H1 (cell line): ENCODE measurements at regions not wholly inside any gene's neighbourhood (a gene's known extent, or its start where the extent isn't known, plus 50 kb on each side); places are given as distances from the start of the nearest gene placed in this dataset.

Experiments used
- CTCF ChIA-PET: fragments of 300-600 bp; sonication (Branson Sonifier 250); formaldehyde crosslinking; loops from one replicate; lab custom pipeline; 2021; ENCODE audit not compliant: partially characterized antibody; lab: Charles Lee
- POLR2A ChIA-PET: fragments of 300-600 bp; sonication (Branson Sonifier 250); formaldehyde crosslinking; loops from one replicate; lab custom pipeline; 2021; ENCODE audit warnings: inconsistent platforms; ENCODE audit not compliant: partially characterized antibody; lab: Charles Lee
- DNase-seq, 2 experiments: peaks; one replicate each; pipeline versions ENCODE4 v3.0.0 to v3.0.0-alpha.2; 2010 to 2022; ENCODE audit warnings: low spot score in 2 of 2, low read depth in 1 of 2, mixed read lengths in 1 of 2
- FAIRE-seq: peaks from 2 replicates; lab custom pipeline; 2011; peaks lifted over from hg19 to GRCh38; lab: Jason Lieb, UNC
- H2AFZ ChIP-seq: 2 replicates; pipeline ENCODE4 v1.8.1; 2012; ENCODE audit warnings: low read length, inconsistent platforms
- H2AK5ac ChIP-seq: 2 replicates; pipeline ENCODE4 v1.6.1; 2013; ENCODE audit warnings: low read depth, low read length
- H2BK120ac ChIP-seq: replicated peaks from 2 replicates; pipeline ENCODE3; 2013; ENCODE audit warnings: low read depth, low read length, inconsistent platforms
- H2BK12ac ChIP-seq: 2 replicates; pipeline ENCODE4 v1.6.1; 2013; ENCODE audit warnings: low read depth, low read length
- H2BK15ac ChIP-seq: 2 replicates; pipeline ENCODE4 v1.6.1; 2013; ENCODE audit warnings: low read length
- H2BK20ac ChIP-seq: 2 replicates; pipeline ENCODE4 v1.6.1; 2013; ENCODE audit warnings: low read length
- H2BK5ac ChIP-seq: 2 replicates; pipeline ENCODE4 v1.6.1; 2013; ENCODE audit warnings: low read depth, low read length
- H3K14ac ChIP-seq: 2 replicates; pipeline ENCODE4 v1.6.1; 2013; ENCODE audit warnings: inconsistent platforms; ENCODE audit not compliant: insufficient read length
- H3K18ac ChIP-seq: 2 replicates; pipeline ENCODE4 v1.6.1; 2013; ENCODE audit warnings: low read length; ENCODE audit errors: extremely low read depth
- H3K23ac ChIP-seq: 2 replicates; pipeline ENCODE4 v1.6.1; 2013; ENCODE audit warnings: inconsistent platforms; ENCODE audit not compliant: insufficient read length
- H3K23me2 ChIP-seq: 2 replicates; pipeline ENCODE4 v1.6.1; 2013; ENCODE audit warnings: low read depth, low read length
- H3K27ac ChIP-seq: 2 replicates; pipeline ENCODE4 v1.6.1; 2011; ENCODE audit warnings: low read depth, low read length, inconsistent platforms
- H3K27me3 ChIP-seq, 4 experiments: replicated peaks in 1 of 4; 1 replicate in 1 of 4; 2 replicates in 3 of 4; pipeline versions ENCODE4 v1.6.1 to v1.8.1; 2011 to 2013; ENCODE audit warnings: low read length in 3 of 4, mild to moderate bottlenecking in 3 of 4, inconsistent platforms in 2 of 4, mixed read lengths in 2 of 4, moderate library complexity in 1 of 4; ENCODE audit not compliant: control insufficient read depth in 3 of 4, insufficient read depth in 3 of 4; ENCODE audit errors: extremely low read depth in 1 of 4
- H3K36me3 ChIP-seq, 4 experiments: 2 replicates each; pipeline versions ENCODE4 v1.6.1 to v1.8.1; 2011 to 2013; ENCODE audit warnings: mild to moderate bottlenecking in 4 of 4, low read length in 3 of 4, moderate library complexity in 2 of 4, control low read depth in 1 of 4, inconsistent platforms in 1 of 4; ENCODE audit not compliant: insufficient read depth in 4 of 4, control insufficient read depth in 2 of 4
- H3K4ac ChIP-seq: replicated peaks from 2 replicates; pipeline ENCODE3; 2013; ENCODE audit warnings: low read length, low read depth, mixed read lengths, inconsistent platforms; ENCODE audit not compliant: insufficient read length
- H3K4me1 ChIP-seq, 4 experiments: replicated peaks in 1 of 4; 1 replicate in 1 of 4; 2 replicates in 3 of 4; pipeline versions ENCODE4 v1.6.1 to v1.8.1; 2011 to 2013; ENCODE audit warnings: low read length in 3 of 4, inconsistent platforms in 2 of 4, mixed read lengths in 1 of 4; ENCODE audit not compliant: insufficient read depth in 4 of 4, control insufficient read depth in 3 of 4
- H3K4me2 ChIP-seq, 2 experiments: 2 replicates each; pipeline versions ENCODE4 v1.6.1 to v1.8.1; 2011 to 2013; ENCODE audit warnings: low read depth in 2 of 2, low read length in 2 of 2, control low read depth in 1 of 2, inconsistent platforms in 1 of 2, mild to moderate bottlenecking in 1 of 2; ENCODE audit not compliant: insufficient read depth in 1 of 2
- H3K4me3 ChIP-seq, 4 experiments: fragments of 200-600, 300-600 bp in 1 of 4; sonication (generic), shearing (Covaris generic), sonication (Bioruptor Twin) in 1 of 4; 2 replicates each; pipeline versions ENCODE4 v1.5.1 to v1.8.1; 2011 to 2016; ENCODE audit warnings: low read length in 4 of 4, low read depth in 3 of 4, control low read depth in 2 of 4, inconsistent platforms in 2 of 4, mild to moderate bottlenecking in 2 of 4, mixed read lengths in 1 of 4, moderate library complexity in 1 of 4; ENCODE audit not compliant: insufficient read depth in 2 of 4; ENCODE audit errors: extremely low read depth in 1 of 4
- H3K56ac ChIP-seq: replicated peaks from 2 replicates; pipeline ENCODE3; 2013; ENCODE audit warnings: low read depth, mild to moderate bottlenecking, mixed read lengths, low read length, inconsistent platforms; ENCODE audit not compliant: insufficient read length
- H3K79me1 ChIP-seq: 2 replicates; pipeline ENCODE4 v1.6.1; 2013; ENCODE audit warnings: low read depth, low read length, control low read depth
- H3K79me2 ChIP-seq, 2 experiments: 2 replicates each; pipeline versions ENCODE4 v1.6.1 to v1.8.1; 2012 to 2013; ENCODE audit warnings: low read length in 2 of 2, mild to moderate bottlenecking in 2 of 2, inconsistent platforms in 1 of 2; ENCODE audit not compliant: insufficient read depth in 2 of 2, control insufficient read depth in 1 of 2
- H3K9ac ChIP-seq, 4 experiments: replicated peaks in 1 of 4; 1 replicate in 1 of 4; 2 replicates in 3 of 4; pipeline versions ENCODE4 v1.6.1 to v1.8.1; 2011 to 2013; ENCODE audit warnings: low read depth in 3 of 4, low read length in 3 of 4, control low read depth in 2 of 4, mild to moderate bottlenecking in 2 of 4, moderate library complexity in 2 of 4, inconsistent platforms in 1 of 4; ENCODE audit errors: extremely low read depth in 1 of 4
- H3K9me3 ChIP-seq, 2 experiments: 2 replicates each; pipeline versions ENCODE4 v1.6.1 to v1.8.1; 2012 to 2013; ENCODE audit warnings: mild to moderate bottlenecking in 2 of 2, moderate library complexity in 2 of 2, control low read depth in 1 of 2, inconsistent platforms in 1 of 2, low read depth in 1 of 2, low read length in 1 of 2, mixed read lengths in 1 of 2; ENCODE audit not compliant: insufficient read depth in 2 of 2
- H4K20me1 ChIP-seq, 2 experiments: replicated peaks in 1 of 2; 2 replicates each; pipeline versions ENCODE3 to v1.8.1; 2011 to 2013; ENCODE audit warnings: inconsistent platforms in 2 of 2, low read length in 2 of 2, mild to moderate bottlenecking in 1 of 2; ENCODE audit not compliant: insufficient read depth in 2 of 2, control insufficient read depth in 1 of 2
- H4K5ac ChIP-seq: 2 replicates; pipeline ENCODE4 v1.6.1; 2013; ENCODE audit warnings: low read length, low read depth, mixed read lengths, inconsistent platforms; ENCODE audit not compliant: insufficient read length
- H4K8ac ChIP-seq: 2 replicates; pipeline ENCODE4 v1.8.0; 2013; ENCODE audit warnings: mild to moderate bottlenecking, moderate library complexity, low read length, inconsistent platforms; ENCODE audit not compliant: insufficient read depth; ENCODE audit errors: extremely low read depth
- H4K91ac ChIP-seq: replicated peaks from 2 replicates; pipeline ENCODE3; 2013; ENCODE audit warnings: low read length, mixed read lengths, inconsistent platforms; ENCODE audit not compliant: insufficient read length
- SP4 ChIP-seq: IDR thresholded peaks from 2 replicates; pipeline ENCODE4 v1.6.1; 2012; ENCODE audit warnings: low read length, inconsistent platforms
- USF2 ChIP-seq: IDR thresholded peaks from 2 replicates; pipeline ENCODE4 v1.6.1; 2011; ENCODE audit warnings: low read length, improper control_type of control experiment
- ZNF274 ChIP-seq: IDR thresholded peaks from 2 replicates; pipeline ENCODE4 v1.7.0; 2012; ENCODE audit warnings: low read length, borderline replicate concordance; ENCODE audit errors: extremely low read depth
- WGBS, 2 experiments: shearing (Covaris generic) in 1 of 2; methylation state at CpG; one replicate each; pipeline versions ENCODE4 v1.1.6 to v1.1.7; 2013 to 2015; ENCODE audit warnings: low lambda C conversion rate in 2 of 2, mixed read lengths in 2 of 2, inconsistent platforms in 1 of 2, low coverage in 1 of 2, missing lambda C conversion rate in 1 of 2; ENCODE audit not compliant: insufficient replicate concordance in 2 of 2, insufficient coverage in 1 of 2, insufficient read length in 1 of 2; ENCODE audit errors: extremely low coverage in 1 of 2, missing lambda C conversion rate in 1 of 2; 5-methylcytosine and 5-hydroxymethylcytosine counted together

GRCh38 chr10:8659982-8660381 is 605.5 kb downstream of the GATA3 start:
- 83% methylated on average over 2 of the region's 2 CpGs; no CpG with 5 or more reads in 1 of the 2 experiments for WGBS, 2 experiments
- Histone ChIP-seq H3K27me3 (no peaks in the 10 kb centered on the region), H2BK20ac (no peak overlapping the region), H3K9ac (no peak overlapping the region), H3K79me2 (no peaks in the 10 kb centered on the region), H3K56ac (no peak overlapping the region), H3K4me2 (no peak overlapping the region), H4K8ac (no peak overlapping the region), H3K23me2 (no peaks in the 10 kb centered on the region), H2BK5ac (no peak overlapping the region), H4K20me1 (no peaks in the 10 kb centered on the region), H4K91ac (no peak overlapping the region), H2BK120ac (no peak overlapping the region), H3K23ac (no peak overlapping the region), H3K27ac (no peak overlapping the region), H3K14ac (no peak overlapping the region), H3K36me3 (no peaks in the 10 kb centered on the region), H3K4me1 (no peaks in the 10 kb centered on the region), H3K4me3 (no peak overlapping the region), H3K79me1 (no peaks in the 10 kb centered on the region), H4K5ac (no peak overlapping the region), H3K9me3 (no peaks in the 10 kb centered on the region), H3K18ac (no peak overlapping the region), H3K4ac (no peak overlapping the region), H2AK5ac (no peak overlapping the region), H2BK12ac (no peak overlapping the region), H2AFZ (no peak overlapping the region), H2BK15ac (no peak overlapping the region)
- DNase-seq = no peak
- POLR2A ChIA-PET = no interaction called here
- no peak for TF ChIP-seq ZNF274
- TF ChIP-seq SP4 = no peak
- no peak for TF ChIP-seq USF2
- no peak for FAIRE-seq
- CTCF ChIA-PET = no interaction called here
